ENCODE measurements at regions not wholly inside any gene's neighbourhood (a gene's known extent, or its start where the extent isn't known, plus 50 kb on each side); places are given as distances from the start of the nearest gene placed in this dataset.

DNA sequence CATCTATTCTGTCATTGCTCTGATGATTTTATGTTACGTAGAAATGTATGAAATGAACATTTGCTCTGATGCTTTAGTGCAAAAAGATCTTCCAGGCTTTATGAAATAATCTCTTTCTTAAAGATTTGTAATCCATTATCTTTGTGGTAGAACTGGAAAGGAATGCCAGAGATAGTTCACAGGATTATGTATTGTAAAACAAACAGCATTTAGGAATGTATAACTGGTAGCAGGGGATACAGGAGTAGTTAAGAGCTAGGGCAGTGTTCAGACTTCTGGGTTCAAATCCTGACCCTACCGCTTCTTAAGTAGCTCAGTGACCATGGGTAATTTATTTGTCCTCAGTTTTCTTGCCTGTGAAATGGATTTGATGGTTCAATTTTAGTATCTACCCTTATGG, 429.8 kb upstream of the TPM1 start:
- Histone ChIP-seq H3K4me1 (no peaks in the 10 kb centered on the region), H3K27ac (no peak overlapping the region), H3K36me3 (no peaks in the 10 kb centered on the region), H3K4me3 (no peak overlapping the region), H3K27me3 (no peaks in the 10 kb centered on the region), H3K9me3 (no peaks in the 10 kb centered on the region)
- no peak for TF ChIP-seq POLR2A (IDR thresholded peaks at IDR 0.05)
- TF ChIP-seq, protein P1, sequence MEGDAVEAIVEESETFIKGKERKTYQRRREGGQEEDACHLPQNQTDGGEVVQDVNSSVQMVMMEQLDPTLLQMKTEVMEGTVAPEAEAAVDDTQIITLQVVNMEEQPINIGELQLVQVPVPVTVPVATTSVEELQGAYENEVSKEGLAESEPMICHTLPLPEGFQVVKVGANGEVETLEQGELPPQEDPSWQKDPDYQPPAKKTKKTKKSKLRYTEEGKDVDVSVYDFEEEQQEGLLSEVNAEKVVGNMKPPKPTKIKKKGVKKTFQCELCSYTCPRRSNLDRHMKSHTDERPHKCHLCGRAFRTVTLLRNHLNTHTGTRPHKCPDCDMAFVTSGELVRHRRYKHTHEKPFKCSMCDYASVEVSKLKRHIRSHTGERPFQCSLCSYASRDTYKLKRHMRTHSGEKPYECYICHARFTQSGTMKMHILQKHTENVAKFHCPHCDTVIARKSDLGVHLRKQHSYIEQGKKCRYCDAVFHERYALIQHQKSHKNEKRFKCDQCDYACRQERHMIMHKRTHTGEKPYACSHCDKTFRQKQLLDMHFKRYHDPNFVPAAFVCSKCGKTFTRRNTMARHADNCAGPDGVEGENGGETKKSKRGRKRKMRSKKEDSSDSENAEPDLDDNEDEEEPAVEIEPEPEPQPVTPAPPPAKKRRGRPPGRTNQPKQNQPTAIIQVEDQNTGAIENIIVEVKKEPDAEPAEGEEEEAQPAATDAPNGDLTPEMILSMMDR (IDR thresholded peaks at IDR 0.05) = no peak
- intact Hi-C loops (cut with DNase I) = no loop called here
- no peak for DNase-seq
- no peak for ATAC-seq
- WGBS (ENCODE audit: insufficient coverage, low coverage, low lambda C conversion rate, missing lambda C conversion rate) = 91% methylated on average over 2 of the region's 2 CpGs

GRCh38 chr15:62616746-62617145, 425.8 kb upstream of the TPM1 start:
- WGBS (ENCODE audit: insufficient coverage, low coverage, low lambda C conversion rate, missing lambda C conversion rate) = 77% methylated on average over 1 of the region's 3 CpGs
- no peak overlapping the region for H3K27ac ChIP-seq
- H3K4me1 ChIP-seq = no peaks in the 10 kb centered on the region
- no peaks in the 10 kb centered on the region for H3K27me3 ChIP-seq
- no peak for DNase-seq
- no peaks in the 10 kb centered on the region for H3K36me3 ChIP-seq
- H3K4me3 ChIP-seq = no peak overlapping the region
- H3K9me3 ChIP-seq = no peaks in the 10 kb centered on the region
- intact Hi-C loops (cut with DNase I) = no loop called here
- no peak for ATAC-seq
- TF ChIP-seq, protein P1 (IDR thresholded peaks at IDR 0.05) = no peak
- TF ChIP-seq POLR2A (IDR thresholded peaks at IDR 0.05) = no peak

GRCh38 chr15:62617741-62618140, 424.8 kb upstream of the TPM1 start:
- TF ChIP-seq, protein P1 (IDR thresholded peaks at IDR 0.05) = no peak
- no peak for TF ChIP-seq POLR2A (IDR thresholded peaks at IDR 0.05)

GRCh38 chr15:62618432-62618831, 424.1 kb upstream of the TPM1 start:
- Histone ChIP-seq H3K36me3 (no peaks in the 10 kb centered on the region), H3K27me3 (no peaks in the 10 kb centered on the region), H3K27ac (no peak overlapping the region), H3K4me1 (no peaks in the 10 kb centered on the region), H3K4me3 (no peak overlapping the region), H3K9me3 (no peaks in the 10 kb centered on the region)
- intact Hi-C loops (cut with DNase I) = no loop called here
- no peak for TF ChIP-seq POLR2A (IDR thresholded peaks at IDR 0.05)
- TF ChIP-seq, protein P1 (IDR thresholded peaks at IDR 0.05) = no peak
- no peak for DNase-seq
- ATAC-seq = no peak
- WGBS (ENCODE audit: insufficient coverage, low coverage, low lambda C conversion rate, missing lambda C conversion rate) = 79% methylated on average over 2 of the region's 2 CpGs

More at GRCh38 chr15:62617741-62618140, 424.8 kb upstream of the TPM1 start:
- H3K27ac ChIP-seq = no peak overlapping the region
- H3K36me3 ChIP-seq = no peaks in the 10 kb centered on the region
- ATAC-seq = no peak
- H3K4me3 ChIP-seq = no peak overlapping the region
- intact Hi-C loops (cut with DNase I) = no loop called here
- DNase-seq = no peak
- 74% methylated on average over 2 of the region's 4 CpGs for WGBS (ENCODE audit: insufficient coverage, low coverage, low lambda C conversion rate, missing lambda C conversion rate)
- no peaks in the 10 kb centered on the region for H3K9me3 ChIP-seq
- H3K4me1 ChIP-seq = no peaks in the 10 kb centered on the region
- H3K27me3 ChIP-seq = no peaks in the 10 kb centered on the region
